Neural cell (in vitro differentiated cells): ENCODE measurements at regions not wholly inside any gene's neighbourhood (a gene's known extent, or its start where the extent isn't known, plus 50 kb on each side); places are given as distances from the start of the nearest gene placed in this dataset.

ENCODE experiments used
- H2AFZ ChIP-seq: fragments of 200-600, 300-800 bp; sonication (generic), shearing (Covaris generic); 2 replicates; pipeline ENCODE4 v1.6.0; 2014; ENCODE audit warnings: low read depth, mild to moderate bottlenecking, antibody characterized with exemption, low read length, moderate library complexity
- H3F3A ChIP-seq: fragments of 200-600 bp; shearing (Covaris generic); 2 replicates; pipeline ENCODE4 v1.6.1; 2016; ENCODE audit warnings: mild to moderate bottlenecking, moderate library complexity, mixed read lengths, antibody characterized with exemption, low read length; ENCODE audit not compliant: insufficient read depth, poor library complexity, severe bottlenecking
- H3K27ac ChIP-seq: fragments of 200-600, 300-800 bp; sonication (generic), shearing (Covaris generic); 2 replicates; pipeline ENCODE4 v1.5.1; 2014; ENCODE audit warnings: mild to moderate bottlenecking, low read length, moderate library complexity
- H3K27me3 ChIP-seq: fragments of 300-800, 200-600 bp; sonication (generic), shearing (Covaris generic); 2 replicates; pipeline ENCODE4 v1.6.0; 2014; ENCODE audit warnings: mild to moderate bottlenecking, low read depth, low read length, moderate library complexity; ENCODE audit not compliant: insufficient read depth
- H3K36me3 ChIP-seq: fragments of 300-800, 200-600 bp; sonication (generic), shearing (Covaris generic); 2 replicates; pipeline ENCODE4 v1.5.1; 2014; ENCODE audit warnings: mild to moderate bottlenecking, antibody characterized with exemption, low read length, moderate library complexity; ENCODE audit not compliant: insufficient read depth
- H3K4me2 ChIP-seq: fragments of 300-800, 200-600 bp; sonication (generic), shearing (Covaris generic); 2 replicates; pipeline ENCODE4 v1.6.0; 2014; ENCODE audit warnings: mild to moderate bottlenecking, low read length
- H3K4me3 ChIP-seq: fragments of 300-800, 200-600 bp; sonication (generic), shearing (Covaris generic); 2 replicates; pipeline ENCODE4 v1.5.1; 2014; ENCODE audit warnings: mild to moderate bottlenecking, low read length, moderate library complexity
- H3K79me2 ChIP-seq: fragments of 200-600 bp; shearing (Covaris generic); replicated peaks from 2 replicates; pipeline ENCODE4 v1.6.0; 2014; ENCODE audit warnings: mild to moderate bottlenecking, low read length, moderate library complexity; ENCODE audit not compliant: insufficient read depth
- H3K9ac ChIP-seq: fragments of 300-800, 200-600 bp; sonication (generic), shearing (Covaris generic); 2 replicates; pipeline ENCODE4 v1.6.1; 2016; ENCODE audit warnings: mild to moderate bottlenecking, low read length, mixed read lengths
- H3K9me2 ChIP-seq: fragments of 200-600 bp; shearing (Covaris generic); 2 replicates; pipeline ENCODE4 v1.6.1; 2016; ENCODE audit warnings: mild to moderate bottlenecking, low read length, mixed read lengths; ENCODE audit not compliant: insufficient read depth
- H3K9me3 ChIP-seq: fragments of 200-600, 300-800 bp; sonication (generic), shearing (Covaris generic); 2 replicates; pipeline ENCODE4 v1.6.1; 2016; ENCODE audit warnings: mild to moderate bottlenecking, mixed run types, low read length, moderate library complexity, mixed read lengths
- H4K20me1 ChIP-seq: fragments of 200-600 bp; shearing (Covaris generic); 2 replicates; pipeline ENCODE4 v1.6.1; 2016; ENCODE audit warnings: mild to moderate bottlenecking, mixed run types; ENCODE audit not compliant: insufficient read depth
- CTCF ChIP-seq: fragments of 450-650 bp; IDR thresholded peaks from 2 replicates; pipeline ENCODE4 v1.5.1; 2014; ENCODE audit warnings: antibody characterized with exemption, mild to moderate bottlenecking, moderate library complexity; ENCODE audit not compliant: poor library complexity, severe bottlenecking
- EP300 ChIP-seq: fragments of 450-650 bp; conservative IDR thresholded peaks from 2 replicates; pipeline ENCODE4 v1.6.1; 2014; ENCODE audit warnings: antibody characterized with exemption, mild to moderate bottlenecking, moderate library complexity; ENCODE audit not compliant: poor library complexity, severe bottlenecking
- EZH2 ChIP-seq: fragments of 200-600, 300-800 bp; shearing (Covaris generic), sonication (generic); IDR thresholded peaks from 2 replicates; pipeline ENCODE4 v1.6.1; 2014; ENCODE audit warnings: antibody characterized with exemption, low read length, borderline replicate concordance, mild to moderate bottlenecking; ENCODE audit not compliant: insufficient read depth, poor library complexity, severe bottlenecking
- MXI1 ChIP-seq: fragments of 450-650 bp; conservative IDR thresholded peaks from 2 replicates; pipeline ENCODE4 v1.6.1; 2014; ENCODE audit warnings: antibody characterized with exemption, mild to moderate bottlenecking; ENCODE audit not compliant: poor library complexity, severe bottlenecking
- POLR2AphosphoS5 ChIP-seq: IDR thresholded peaks from 2 replicates; pipeline ENCODE4 v1.6.1; 2012
- RAD21 ChIP-seq: fragments of 450-650 bp; conservative IDR thresholded peaks from 2 replicates; pipeline ENCODE4 v1.6.1; 2014; ENCODE audit warnings: antibody characterized with exemption, mild to moderate bottlenecking, moderate library complexity
- REST ChIP-seq: IDR thresholded peaks from 2 replicates; pipeline ENCODE4 v1.6.1; 2012; ENCODE audit warnings: borderline replicate concordance
- SMC3 ChIP-seq: fragments of 450-650 bp; conservative IDR thresholded peaks from 2 replicates; pipeline ENCODE4 v1.6.1; 2014; ENCODE audit warnings: antibody characterized with exemption, mild to moderate bottlenecking, moderate library complexity; ENCODE audit not compliant: poor library complexity
- TAF1 ChIP-seq: IDR thresholded peaks from 2 replicates; pipeline ENCODE4 v1.6.1; 2012; ENCODE audit warnings: low read depth

- H3K27me3 ChIP-seq = no peaks in the 10 kb centered on the region
- no peaks in the 10 kb centered on the region for H3K36me3 ChIP-seq
- H3K4me2 ChIP-seq = no peak overlapping the region
- no peak overlapping the region for H3K4me3 ChIP-seq
- no peak overlapping the region for H3K27ac ChIP-seq
- H3K9ac ChIP-seq = no peak overlapping the region
- H3F3A ChIP-seq = no peaks in the 10 kb centered on the region
- H4K20me1 ChIP-seq = no peaks in the 10 kb centered on the region
- no peaks in the 10 kb centered on the region for H3K9me3 ChIP-seq
- no peaks in the 10 kb centered on the region for H3K9me2 ChIP-seq
- H2AFZ ChIP-seq = no peak overlapping the region
- TF ChIP-seq EZH2 (no peak), RAD21 (no peak), TAF1 (no peak), MXI1 (no peak), EP300 (no peak), SMC3 (no peak), REST (no peak), POLR2AphosphoS5 (no peak), CTCF (no peak)
- H3K79me2 ChIP-seq = no peaks in the 10 kb centered on the region
Measured at GRCh38 chr17:77580531-77581270, 377.8 kb upstream of the TNRC6C start.

- Histone ChIP-seq H3K4me2 (no peak overlapping the region), H3F3A (no peaks in the 10 kb centered on the region), H3K9ac (no peak overlapping the region), H4K20me1 (no peaks in the 10 kb centered on the region), H2AFZ (no peak overlapping the region), H3K27me3 (no peaks in the 10 kb centered on the region), H3K9me2 (no peaks in the 10 kb centered on the region), H3K9me3 (no peaks in the 10 kb centered on the region), H3K27ac (no peak overlapping the region), H3K4me3 (no peak overlapping the region), H3K36me3 (no peaks in the 10 kb centered on the region), H3K79me2 (no peaks in the 10 kb centered on the region)
- TF ChIP-seq RAD21 = no peak
- TF ChIP-seq EZH2 = no peak
- no peak for TF ChIP-seq CTCF
- TF ChIP-seq REST = no peak
- TF ChIP-seq POLR2AphosphoS5 = no peak
- TF ChIP-seq EP300 = no peak
- TF ChIP-seq TAF1 = no peak
- no peak for TF ChIP-seq SMC3
- TF ChIP-seq MXI1 = no peak
Measured at GRCh38 chr17:77581480-77581879, 377.0 kb upstream of the TNRC6C start.
